H9 (cell line): ENCODE measurements at regions not wholly inside any gene's neighbourhood (a gene's known extent, or its start where the extent isn't known, plus 50 kb on each side); places are given as distances from the start of the nearest gene placed in this dataset.

Experiments
- DNase-seq: peaks from one replicate; pipeline ENCODE4 v3.0.0-alpha.2; 2017
- H2AFZ ChIP-seq: one replicate; pipeline ENCODE4 v1.6.1; 2013; ENCODE audit warnings: mild to moderate bottlenecking, low read length, control low read depth, moderate library complexity
- H2AK5ac ChIP-seq: 2 replicates; pipeline ENCODE4 v1.6.1; 2013; ENCODE audit warnings: low read length, control low read depth, mixed read lengths; ENCODE audit not compliant: insufficient read length
- H2BK120ac ChIP-seq: one replicate; pipeline ENCODE4 v1.6.1; 2013; ENCODE audit warnings: low read depth, mild to moderate bottlenecking, low read length, control low read depth, inconsistent platforms; ENCODE audit not compliant: poor library complexity, severe bottlenecking
- H2BK12ac ChIP-seq: 2 replicates; pipeline ENCODE4 v1.6.1; 2013; ENCODE audit warnings: low read length, control low read depth, mixed read lengths, low read depth; ENCODE audit not compliant: insufficient read length
- H2BK15ac ChIP-seq: 2 replicates; pipeline ENCODE4 v1.6.1; 2013; ENCODE audit warnings: low read depth, low read length, control low read depth
- H2BK20ac ChIP-seq: one replicate; pipeline ENCODE4 v1.6.1; 2013; ENCODE audit warnings: low read depth, mild to moderate bottlenecking, low read length, control low read depth, inconsistent platforms; ENCODE audit not compliant: poor library complexity, severe bottlenecking
- H2BK5ac ChIP-seq: 2 replicates; pipeline ENCODE4 v1.6.1; 2013; ENCODE audit warnings: low read length, control low read depth, mixed read lengths; ENCODE audit not compliant: insufficient read length
- H3K14ac ChIP-seq: 2 replicates; pipeline ENCODE4 v1.6.1; 2013; ENCODE audit warnings: low read length, control low read depth; ENCODE audit not compliant: insufficient read depth
- H3K18ac ChIP-seq: 2 replicates; pipeline ENCODE4 v1.6.1; 2013; ENCODE audit warnings: low read depth, mild to moderate bottlenecking, mixed read lengths, low read length, control low read depth; ENCODE audit not compliant: insufficient read length
- H3K23ac ChIP-seq: 2 replicates; pipeline ENCODE4 v1.6.1; 2013; ENCODE audit warnings: low read length, control low read depth, mixed read lengths, low read depth; ENCODE audit not compliant: insufficient read length
- H3K23me2 ChIP-seq: 2 replicates; pipeline ENCODE4 v1.6.1; 2013; ENCODE audit warnings: low read depth, mild to moderate bottlenecking, mixed read lengths, low read length, control low read depth; ENCODE audit not compliant: insufficient read length, poor library complexity, severe bottlenecking
- H3K27ac ChIP-seq: 2 replicates; pipeline ENCODE4 v1.5.1; 2013; ENCODE audit warnings: low read length, control low read depth, mixed read lengths, low read depth; ENCODE audit not compliant: insufficient read length
- H3K27me3 ChIP-seq: 2 replicates; pipeline ENCODE4 v1.6.1; 2013; ENCODE audit warnings: low read length, control low read depth, inconsistent platforms; ENCODE audit not compliant: insufficient read depth
- H3K4ac ChIP-seq: 2 replicates; pipeline ENCODE4 v1.6.1; 2013; ENCODE audit warnings: low read depth, mild to moderate bottlenecking, control low read depth, inconsistent platforms, low read length, moderate library complexity
- H3K4me1 ChIP-seq: 2 replicates; pipeline ENCODE4 v1.6.1; 2013; ENCODE audit warnings: low read length, control low read depth, inconsistent platforms; ENCODE audit not compliant: insufficient read depth
- H3K4me2 ChIP-seq: 2 replicates; pipeline ENCODE4 v1.6.1; 2013; ENCODE audit warnings: low read length, control low read depth, mixed read lengths; ENCODE audit not compliant: insufficient read length, insufficient read depth
- H3K56ac ChIP-seq: 2 replicates; pipeline ENCODE4 v1.6.1; 2013; ENCODE audit warnings: low read depth, mild to moderate bottlenecking, mixed read lengths, low read length, control low read depth; ENCODE audit not compliant: insufficient read length
- H3K79me1 ChIP-seq: 2 replicates; pipeline ENCODE4 v1.6.1; 2013; ENCODE audit warnings: low read depth, mild to moderate bottlenecking, moderate library complexity, low read length, control low read depth, inconsistent platforms; ENCODE audit not compliant: insufficient read depth, poor library complexity, severe bottlenecking
- H3K79me2 ChIP-seq: 2 replicates; pipeline ENCODE4 v1.6.1; 2013; ENCODE audit warnings: low read length, control low read depth, inconsistent platforms; ENCODE audit not compliant: insufficient read depth
- H3K9ac ChIP-seq: 2 replicates; pipeline ENCODE4 v1.6.1; 2013; ENCODE audit warnings: low read length, control low read depth, mixed read lengths; ENCODE audit not compliant: insufficient read length; ENCODE audit errors: extremely low read depth
- H3K9me3 ChIP-seq: one replicate; pipeline ENCODE4 v1.6.1; 2013; ENCODE audit warnings: low read depth, low read length, inconsistent platforms; ENCODE audit not compliant: control insufficient read depth
- H3T11ph ChIP-seq: one replicate; pipeline ENCODE4 v1.6.1; 2013; ENCODE audit warnings: mild to moderate bottlenecking, low read length, control low read depth, inconsistent platforms
- H4K20me1 ChIP-seq: one replicate; pipeline ENCODE4 v1.6.1; 2013; ENCODE audit not compliant: control insufficient read depth, insufficient read length, insufficient read depth
- H4K5ac ChIP-seq: 2 replicates; pipeline ENCODE4 v1.6.1; 2013; ENCODE audit warnings: low read depth, mild to moderate bottlenecking, mixed read lengths, low read length, control low read depth; ENCODE audit not compliant: insufficient read length
- H4K8ac ChIP-seq: replicated peaks from 2 replicates; pipeline ENCODE4 v1.6.1; 2013; ENCODE audit warnings: low read length, control low read depth, mixed read lengths, low read depth; ENCODE audit not compliant: insufficient read length
- H4K91ac ChIP-seq: 2 replicates; pipeline ENCODE4 v1.6.1; 2013; ENCODE audit warnings: low read depth, mild to moderate bottlenecking, moderate library complexity, mixed read lengths, low read length, control low read depth; ENCODE audit not compliant: insufficient read length
- H3K27ac Mint-ChIP-seq, 3 experiments: 2 replicates in 2 of 3; 3 replicates in 1 of 3; pipeline ENCODE4 v1.8.0; 2020 to 2021; ENCODE audit warnings: mixed read lengths in 3 of 3, mild to moderate bottlenecking in 1 of 3, moderate library complexity in 1 of 3
- H3K27me3 Mint-ChIP-seq: 2 replicates; pipeline ENCODE4 v1.8.0; 2021; ENCODE audit warnings: low read depth, mild to moderate bottlenecking, moderate library complexity, mixed read lengths
- H3K36me3 Mint-ChIP-seq, 3 experiments: 2 replicates in 2 of 3; 3 replicates in 1 of 3; pipeline ENCODE4 v1.8.0; 2020 to 2021; ENCODE audit warnings: low read depth in 3 of 3, mixed read lengths in 3 of 3; ENCODE audit not compliant: insufficient read depth in 1 of 3
- H3K4me1 Mint-ChIP-seq, 2 experiments: 2 replicates each; pipeline ENCODE4 v1.8.0; 2020; ENCODE audit warnings: mixed read lengths in 2 of 2
- H3K4me3 Mint-ChIP-seq, 2 experiments: 2 replicates in 1 of 2; 3 replicates in 1 of 2; pipeline ENCODE4 v1.8.0; 2020 to 2021; ENCODE audit warnings: mild to moderate bottlenecking in 2 of 2, mixed read lengths in 2 of 2, moderate library complexity in 1 of 2
- H3K9me3 Mint-ChIP-seq, 2 experiments: 2 replicates in 1 of 2; 3 replicates in 1 of 2; pipeline ENCODE4 v1.8.0; 2020; ENCODE audit warnings: mild to moderate bottlenecking in 2 of 2, mixed read lengths in 2 of 2, moderate library complexity in 1 of 2
- WGBS: extraction: QIAGEN DNeasy Blood & Tissue Kit; methylation state at CpG from one replicate; pipeline ENCODE4 v1.1.7; 2013; ENCODE audit warnings: missing lambda C conversion rate, low lambda C conversion rate, mixed read lengths; ENCODE audit not compliant: insufficient read length; ENCODE audit errors: extremely low coverage; 5-methylcytosine and 5-hydroxymethylcytosine counted together
- TF ChIP-seq, protein P1 (sequence below): fragments of 200-600 bp; sonication (generic); conservative IDR thresholded peaks from 3 replicates; pipeline ENCODE4 v1.8.0; 2021; ENCODE audit warnings: antibody characterized with exemption, mild to moderate bottlenecking

GRCh38 chr3:35404571-35404970 is 234.8 kb upstream of the ARPP21 start:
- no peaks in the 10 kb centered on the region for H3K36me3 Mint-ChIP-seq
- H3K9me3 Mint-ChIP-seq: no peaks in the 10 kb centered on the region
- no CpG with 5 or more reads among the region's 3 CpGs for WGBS

More at GRCh38 chr3:35404571-35404970, 234.8 kb upstream of the ARPP21 start:
- Histone ChIP-seq H2BK120ac (no peak overlapping the region), H3K56ac (no peak overlapping the region), H3K4me2 (no peak overlapping the region), H2BK15ac (no peak overlapping the region), H3K9ac (no peak overlapping the region), H3K9me3 (no peaks in the 10 kb centered on the region), H3K27ac (no peak overlapping the region), H2BK5ac (no peak overlapping the region), H3K18ac (no peak overlapping the region), H3K27me3 (no peaks in the 10 kb centered on the region), H3K79me2 (no peaks in the 10 kb centered on the region), H3K14ac (no peak overlapping the region), H4K91ac (no peak overlapping the region), H3K23ac (no peak overlapping the region), H4K5ac (no peak overlapping the region), H4K8ac (no peak overlapping the region), H3T11ph (no peak overlapping the region), H3K4me1 (no peaks in the 10 kb centered on the region), H4K20me1 (no peaks in the 10 kb centered on the region), H2AK5ac (no peak overlapping the region), H2BK12ac (no peak overlapping the region), H3K4ac (no peak overlapping the region), H3K79me1 (no peaks in the 10 kb centered on the region), H3K23me2 (no peaks in the 10 kb centered on the region), H2AFZ (no peak overlapping the region), H2BK20ac (no peak overlapping the region)
- no peak overlapping the region for H3K4me3 Mint-ChIP-seq
- TF ChIP-seq, protein P1, sequence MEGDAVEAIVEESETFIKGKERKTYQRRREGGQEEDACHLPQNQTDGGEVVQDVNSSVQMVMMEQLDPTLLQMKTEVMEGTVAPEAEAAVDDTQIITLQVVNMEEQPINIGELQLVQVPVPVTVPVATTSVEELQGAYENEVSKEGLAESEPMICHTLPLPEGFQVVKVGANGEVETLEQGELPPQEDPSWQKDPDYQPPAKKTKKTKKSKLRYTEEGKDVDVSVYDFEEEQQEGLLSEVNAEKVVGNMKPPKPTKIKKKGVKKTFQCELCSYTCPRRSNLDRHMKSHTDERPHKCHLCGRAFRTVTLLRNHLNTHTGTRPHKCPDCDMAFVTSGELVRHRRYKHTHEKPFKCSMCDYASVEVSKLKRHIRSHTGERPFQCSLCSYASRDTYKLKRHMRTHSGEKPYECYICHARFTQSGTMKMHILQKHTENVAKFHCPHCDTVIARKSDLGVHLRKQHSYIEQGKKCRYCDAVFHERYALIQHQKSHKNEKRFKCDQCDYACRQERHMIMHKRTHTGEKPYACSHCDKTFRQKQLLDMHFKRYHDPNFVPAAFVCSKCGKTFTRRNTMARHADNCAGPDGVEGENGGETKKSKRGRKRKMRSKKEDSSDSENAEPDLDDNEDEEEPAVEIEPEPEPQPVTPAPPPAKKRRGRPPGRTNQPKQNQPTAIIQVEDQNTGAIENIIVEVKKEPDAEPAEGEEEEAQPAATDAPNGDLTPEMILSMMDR: no peak
- no peak overlapping the region for H3K27ac Mint-ChIP-seq
- DNase-seq: no peak
- no peaks in the 10 kb centered on the region for H3K27me3 Mint-ChIP-seq
- H3K4me1 Mint-ChIP-seq: no peaks in the 10 kb centered on the region
